K562 (cell line): ENCODE measurements at regions not wholly inside any gene's neighbourhood (a gene's known extent, or its start where the extent isn't known, plus 50 kb on each side); places are given as distances from the start of the nearest gene placed in this dataset.

Experiments used
- ATAC-seq: fragments of 200-7000 bp; cut with Tn5 transposase; 3 replicates; pipeline ENCODE4 v1.9.1; 2020; ENCODE audit warnings: moderate library complexity
- BruUV-seq: library from RNA; stranded (reverse); fragments of 400-500 nt; replicated peaks from 2 replicates; lab custom pipeline; 2021; lab: Mats Ljungman, UMichigan
- CTCF ChIA-PET: fragments of 300-600 bp; formaldehyde crosslinking; extraction: SDS; loops from one replicate; lab custom pipeline; 2021; ENCODE audit warnings: low intra/inter-chr PET ratio; lab: Yijun Ruan, JAX
- POLR2A ChIA-PET: fragments of 300-600, 350-650 bp; sonication (Branson Sonifier 250); formaldehyde crosslinking; extraction: SDS; loops from one replicate; lab custom pipeline; 2021; ENCODE audit warnings: antibody characterized with exemption, inconsistent platforms; lab: Yijun Ruan, JAX
- DNase-seq, 4 experiments: peaks; one replicate each; pipeline versions ENCODE4 v3.0.0 to v3.0.0-alpha.2; 2011 to 2018; ENCODE audit warnings: low spot score in 3 of 4, mixed read lengths in 3 of 4; ENCODE audit errors: extremely low read depth in 1 of 4
- FAIRE-seq: peaks from 2 replicates; lab custom pipeline; 2011; peaks lifted over from hg19 to GRCh38; lab: Jason Lieb, UNC
- H2AFZ ChIP-seq: 2 replicates; pipeline ENCODE4 v1.6.0; 2011; ENCODE audit warnings: low read depth, low read length, control low read depth, inconsistent platforms
- H3K27ac ChIP-seq: fragments of 200-600 bp; 3 replicates; pipeline ENCODE4 v1.8.0; 2011; ENCODE audit warnings: low read depth, mild to moderate bottlenecking, control low read depth, inconsistent platforms, low read length, moderate library complexity, mixed read lengths; ENCODE audit errors: extremely low read depth
- H3K27me3 ChIP-seq, 2 experiments: fragments of 300-600 bp in 1 of 2; 2 replicates in 1 of 2; 3 replicates in 1 of 2; pipeline versions ENCODE4 v1.6.0 to v1.8.0; 2011; ENCODE audit warnings: inconsistent platforms in 2 of 2, low read length in 2 of 2, mild to moderate bottlenecking in 1 of 2, mixed read lengths in 1 of 2, moderate library complexity in 1 of 2; ENCODE audit not compliant: control insufficient read depth in 2 of 2, insufficient read depth in 2 of 2
- H3K36me3 ChIP-seq: fragments of 300-600 bp; 3 replicates; pipeline ENCODE4 v1.8.0; 2011; ENCODE audit warnings: mild to moderate bottlenecking, low read length, inconsistent platforms; ENCODE audit not compliant: control insufficient read depth, insufficient read depth
- H3K4me1 ChIP-seq, 2 experiments: fragments of 200-600 bp in 1 of 2; replicated peaks in 1 of 2; 2 replicates in 1 of 2; 3 replicates in 1 of 2; pipeline versions ENCODE4 v1.5.1 to v1.8.0; 2011; ENCODE audit warnings: inconsistent platforms in 2 of 2, low read length in 2 of 2, mild to moderate bottlenecking in 1 of 2, mixed read lengths in 1 of 2, moderate library complexity in 1 of 2; ENCODE audit not compliant: control insufficient read depth in 2 of 2, insufficient read depth in 2 of 2
- H3K4me2 ChIP-seq: 2 replicates; pipeline ENCODE4 v1.6.1; 2011; ENCODE audit warnings: low read length, control low read depth, inconsistent platforms, mixed read lengths; ENCODE audit not compliant: insufficient read depth
- H3K4me3 ChIP-seq: fragments of 200-600 bp; sonication (generic), shearing (Covaris generic); 2 replicates; pipeline ENCODE4 v1.5.1; 2016; ENCODE audit warnings: control low read depth, inconsistent platforms
- H3K79me2 ChIP-seq: fragments of 200-600 bp; 3 replicates; pipeline ENCODE4 v1.8.0; 2011; ENCODE audit warnings: low read length, inconsistent platforms; ENCODE audit not compliant: control insufficient read depth, insufficient read depth
- H3K9ac ChIP-seq, 2 experiments: 2 replicates each; pipeline versions ENCODE4 v1.6.0 to v1.6.1; 2011; ENCODE audit warnings: low read depth in 2 of 2, low read length in 2 of 2, control low read depth in 1 of 2, inconsistent platforms in 1 of 2, mild to moderate bottlenecking in 1 of 2, mixed read lengths in 1 of 2; ENCODE audit not compliant: insufficient read depth in 1 of 2
- H3K9me1 ChIP-seq: one replicate; pipeline ENCODE4 v1.6.0; 2011; ENCODE audit warnings: inconsistent platforms, mild to moderate bottlenecking, low read length, moderate library complexity; ENCODE audit not compliant: control insufficient read depth, insufficient read depth
- H3K9me3 ChIP-seq: replicated peaks from 2 replicates; pipeline ENCODE4 v1.5.1; 2011; ENCODE audit warnings: low read depth, low read length, inconsistent platforms; ENCODE audit not compliant: control insufficient read depth, insufficient read depth
- H4K20me1 ChIP-seq: replicated peaks from 2 replicates; pipeline ENCODE4 v1.6.1; 2011; ENCODE audit warnings: low read length, inconsistent platforms, mixed read lengths; ENCODE audit not compliant: control insufficient read depth, insufficient read depth
- ARHGAP35 ChIP-seq: fragments of 450-650 bp; IDR thresholded peaks from 2 replicates; pipeline ENCODE4 v1.6.1; 2018; ENCODE audit not compliant: partially characterized antibody
- BMI1 ChIP-seq: fragments of 150-350 bp; IDR thresholded peaks from 2 replicates; pipeline ENCODE4 v1.6.1; 2014; ENCODE audit warnings: low read length
- CBX2 ChIP-seq: fragments of 200-600 bp; sonication (generic); IDR thresholded peaks from one replicate; pipeline ENCODE4 v1.6.1; 2012; ENCODE audit warnings: mild to moderate bottlenecking, low read length, inconsistent platforms; ENCODE audit not compliant: insufficient read depth, poor library complexity, severe bottlenecking
- HDAC8 ChIP-seq: fragments of 450-650 bp; IDR thresholded peaks from 2 replicates; pipeline ENCODE4 v1.6.1; 2016; ENCODE audit warnings: mild to moderate bottlenecking, missing genetic modification characterization, moderate library complexity, missing compliant biosample characterization
- ILF3 ChIP-seq: fragments of 450-650 bp; IDR thresholded peaks from 2 replicates; pipeline ENCODE4 v1.6.1; 2018; ENCODE audit warnings: antibody characterized with exemption, mild to moderate bottlenecking, moderate library complexity, borderline replicate concordance
- NCOA1 ChIP-seq: fragments of 450-650 bp; IDR thresholded peaks from 2 replicates; pipeline ENCODE4 v1.6.1; 2016; ENCODE audit warnings: low read depth
- SRSF7 ChIP-seq: fragments of 200-400 bp; formaldehyde crosslinking; optimal IDR thresholded peaks from 2 replicates; pipeline ENCODE3; 2017; ENCODE audit warnings: mild to moderate bottlenecking, low read depth, low read length
- TEAD2 ChIP-seq: fragments of 450-650 bp; IDR thresholded peaks from 2 replicates; pipeline ENCODE4 v1.6.1; 2016; ENCODE audit warnings: missing genetic modification characterization, control low read depth, missing compliant biosample characterization
- ZBTB33 ChIP-seq: sonication (generic); formaldehyde crosslinking; IDR thresholded peaks from 2 replicates; pipeline ENCODE4 v1.8.1; 2023; ENCODE audit warnings: mild to moderate bottlenecking, missing genetic modification reagents
- ZNF318 ChIP-seq, 2 experiments: fragments of 450-650 bp; IDR thresholded peaks; 2 replicates each; pipeline ENCODE4 v1.6.1; 2016; ENCODE audit warnings: mild to moderate bottlenecking in 2 of 2, borderline replicate concordance in 1 of 2, low read depth in 1 of 2, moderate library complexity in 1 of 2
- ZNF398 ChIP-seq: fragments of 250-450 bp; sonication (Bioruptor Pico); IDR thresholded peaks from 2 replicates; pipeline ENCODE4 v1.8.0; 2021; ENCODE audit warnings: moderate library complexity, mild to moderate bottlenecking, inconsistent platforms
- in situ Hi-C: fragments of 300-500 bp; cut with MboI; formaldehyde crosslinking; loops from 4 replicates; pipeline ENCODE4 v1.15.0; 2018; ENCODE audit warnings: inconsistent platforms, mixed read lengths
- intact Hi-C: fragments of 100-400 bp; cut with micrococcal nuclease; formaldehyde crosslinking; loops from 2 replicates; pipeline ENCODE4 v1.14.2; 2022

- no peak overlapping the region for H3K9ac ChIP-seq
- H3K9me3 ChIP-seq: no peaks in the 10 kb centered on the region
- no peak overlapping the region for H3K4me2 ChIP-seq
- H4K20me1 ChIP-seq: no peaks in the 10 kb centered on the region
- ATAC-seq: no peak
- no peak for DNase-seq
- CTCF ChIA-PET: no interaction called here
- POLR2A ChIA-PET: no interaction called here
- intact Hi-C loops (no loop called here), in situ Hi-C loops (no loop called here)
- H3K79me2 ChIP-seq: no peaks in the 10 kb centered on the region
- no peak overlapping the region for H3K27ac ChIP-seq
- no peak overlapping the region for H2AFZ ChIP-seq
- no TSS peak for BruUV-seq
- H3K27me3 ChIP-seq: no peaks in the 10 kb centered on the region
- no peaks in the 10 kb centered on the region for H3K9me1 ChIP-seq
- no peak overlapping the region for H3K4me3 ChIP-seq
- H3K36me3 ChIP-seq: no peaks in the 10 kb centered on the region
- H3K4me1 ChIP-seq: no peaks in the 10 kb centered on the region
- no peak for FAIRE-seq
- no peak for TF ChIP-seq SRSF7
- no peak for TF ChIP-seq ILF3
- no peak for TF ChIP-seq NCOA1
- TF ChIP-seq ARHGAP35: no peak
- no peak for TF ChIP-seq BMI1
- TF ChIP-seq ZNF318 (IDR thresholded peaks at IDR 0.05; ENCODE audit: borderline replicate concordance in 1 of 2, low read depth in 1 of 2): no peak
- no peak for TF ChIP-seq TEAD2 (tag)
- TF ChIP-seq ZBTB33 (CRISPR knock-in tag): no peak
- no peak for TF ChIP-seq CBX2
- no peak for TF ChIP-seq HDAC8 (tag)
- no peak for TF ChIP-seq ZNF398 (CRISPR knock-in tag)
Observed at GRCh38 chr20:39792334-39792733, 830.2 kb downstream of the DHX35 start.
